GM12878 (cell line): ENCODE measurements at regions not wholly inside any gene's neighbourhood (a gene's known extent, or its start where the extent isn't known, plus 50 kb on each side); places are given as distances from the start of the nearest gene placed in this dataset.

Experiments
- ATAC-seq: fragments of 200-7000 bp; cut with Tn5 transposase; 3 replicates; pipeline ENCODE4 v1.9.1; 2020; ENCODE audit warnings: mild to moderate bottlenecking, moderate library complexity
- BruUV-seq: library from RNA; stranded (reverse); fragments of 400-500 nt; replicated peaks from 2 replicates; lab custom pipeline; 2021; lab: Mats Ljungman, UMichigan
- CTCF ChIA-PET: fragments of 300-600 bp; sonication (Branson Sonifier 250); formaldehyde crosslinking; extraction: SDS; loops from one replicate; lab custom pipeline; 2021; ENCODE audit warnings: inconsistent platforms; lab: Yijun Ruan, JAX
- POLR2A ChIA-PET: fragments of 350-600 bp; formaldehyde crosslinking; extraction: SDS; loops from one replicate; lab custom pipeline; 2021; ENCODE audit warnings: inconsistent platforms; lab: Charles Lee
- RAD21 ChIA-PET: fragments of 300-600 bp; sonication (Branson Sonifier 250); formaldehyde crosslinking; loops from one replicate; lab custom pipeline; 2023; ENCODE audit warnings: antibody characterized with exemption; ENCODE audit not compliant: unreplicated experiment; lab: Charles Lee
- SMC1A ChIA-PET: fragments of 300-600 bp; sonication (Branson Sonifier 250); formaldehyde crosslinking; loops from one replicate; lab custom pipeline; 2023; ENCODE audit not compliant: unreplicated experiment, uncharacterized antibody; lab: Charles Lee
- DNase-seq: peaks from one replicate; pipeline ENCODE4 v3.0.0-alpha.2; 2011; ENCODE audit warnings: low read depth, low spot score
- FAIRE-seq: peaks from 3 replicates; lab custom pipeline; 2011; peaks lifted over from hg19 to GRCh38; lab: Jason Lieb, UNC
- H2AFZ ChIP-seq: 2 replicates; pipeline ENCODE4 v1.6.0; 2011; ENCODE audit warnings: low read depth, low read length, control low read depth; ENCODE audit not compliant: control insufficient read depth
- H3K27ac ChIP-seq: 2 replicates; pipeline ENCODE4 v1.5.1; 2011; ENCODE audit warnings: control low read depth; ENCODE audit not compliant: control insufficient read depth, insufficient read depth
- H3K27me3 ChIP-seq, 2 experiments: replicated peaks in 1 of 2; 2 replicates each; pipeline versions ENCODE4 v1.6.0 to v1.6.1; 2011; ENCODE audit warnings: low read length in 1 of 2; ENCODE audit not compliant: control insufficient read depth in 2 of 2, insufficient read depth in 2 of 2
- H3K36me3 ChIP-seq, 2 experiments: 2 replicates each; pipeline ENCODE4 v1.5.1; 2011; ENCODE audit warnings: low read length in 1 of 2; ENCODE audit not compliant: control insufficient read depth in 2 of 2, insufficient read depth in 2 of 2
- H3K4me1 ChIP-seq: 2 replicates; pipeline ENCODE4 v1.6.1; 2011; ENCODE audit warnings: mild to moderate bottlenecking, low read length, moderate library complexity, mixed read lengths; ENCODE audit not compliant: control insufficient read depth, insufficient read depth
- H3K4me2 ChIP-seq: 2 replicates; pipeline ENCODE4 v1.6.0; 2011; ENCODE audit warnings: control low read depth; ENCODE audit not compliant: control insufficient read depth, insufficient read depth
- H3K4me3 ChIP-seq: fragments of 200-600 bp; sonication (generic); 2 replicates; pipeline ENCODE4 v1.5.1; 2016
- H3K79me2 ChIP-seq: 2 replicates; pipeline ENCODE4 v1.6.0; 2011; ENCODE audit warnings: low read length; ENCODE audit not compliant: control insufficient read depth, insufficient read depth
- H3K9ac ChIP-seq: 2 replicates; pipeline ENCODE4 v1.8.0; 2011; ENCODE audit warnings: low read length, control low read depth, mixed read lengths; ENCODE audit not compliant: control insufficient read depth, insufficient read depth
- H3K9me3 ChIP-seq: replicated peaks from 3 replicates; pipeline ENCODE4 v1.5.1; 2011; ENCODE audit warnings: mild to moderate bottlenecking, low read length; ENCODE audit not compliant: control insufficient read depth, insufficient read depth
- H4K20me1 ChIP-seq: 2 replicates; pipeline ENCODE4 v1.6.0; 2011; ENCODE audit not compliant: control insufficient read depth, insufficient read depth
- BACH1 ChIP-seq: fragments of 450-650 bp; IDR thresholded peaks from 2 replicates; pipeline ENCODE4 v1.6.1; 2017; ENCODE audit warnings: mild to moderate bottlenecking, borderline replicate concordance
- BRCA1 ChIP-seq: IDR thresholded peaks from 2 replicates; pipeline ENCODE4 v1.6.1; 2011; ENCODE audit warnings: low read depth, low read length, improper control_type of control experiment
- ESRRA ChIP-seq: IDR thresholded peaks from 2 replicates; pipeline ENCODE4 v1.6.1; 2012; ENCODE audit warnings: mild to moderate bottlenecking, low read length, improper control_type of control experiment
- FOXK2 ChIP-seq: fragments of 450-650 bp; IDR thresholded peaks from 2 replicates; pipeline ENCODE4 v1.6.1; 2017; ENCODE audit warnings: mild to moderate bottlenecking, moderate library complexity
- MYC ChIP-seq: IDR thresholded peaks from 2 replicates; pipeline ENCODE4 v1.6.1; 2011; ENCODE audit warnings: mild to moderate bottlenecking, low read length, moderate library complexity, inconsistent platforms; ENCODE audit not compliant: insufficient read depth, insufficient replicate concordance, insufficient read length, severe bottlenecking
- NR2C1 ChIP-seq: fragments of 450-650 bp; IDR thresholded peaks from 2 replicates; pipeline ENCODE4 v1.6.1; 2017; ENCODE audit warnings: antibody characterized with exemption, mild to moderate bottlenecking, moderate library complexity
- NRF1 ChIP-seq: conservative IDR thresholded peaks from 2 replicates; pipeline ENCODE4 v1.6.1; 2011; ENCODE audit warnings: mild to moderate bottlenecking, low read depth, low read length, improper control_type of control experiment
- POLR2AphosphoS2 ChIP-seq: IDR thresholded peaks from 2 replicates; pipeline ENCODE4 v1.6.1; 2011; ENCODE audit warnings: low read depth, mild to moderate bottlenecking, low read length, improper control_type of control experiment, moderate library complexity
- RAD21 ChIP-seq: IDR thresholded peaks from 2 replicates; pipeline ENCODE4 v1.6.1; 2011; ENCODE audit warnings: mild to moderate bottlenecking, low read depth, low read length, moderate library complexity; ENCODE audit not compliant: insufficient read depth
- RAD51 ChIP-seq: fragments of 450-650 bp; IDR thresholded peaks from 2 replicates; pipeline ENCODE4 v1.6.1; 2016; ENCODE audit warnings: moderate library complexity, mild to moderate bottlenecking, inconsistent platforms
- SPI1 ChIP-seq: IDR thresholded peaks from 2 replicates; pipeline ENCODE4 v1.6.1; 2011; ENCODE audit warnings: low read depth, mild to moderate bottlenecking, low read length, moderate library complexity, borderline replicate concordance; ENCODE audit not compliant: insufficient read depth
- ZNF274 ChIP-seq: IDR thresholded peaks from one replicate; pipeline ENCODE4 v1.8.0; 2011; ENCODE audit not compliant: insufficient read length, insufficient read depth
- ZNF384 ChIP-seq: IDR thresholded peaks from 2 replicates; pipeline ENCODE4 v1.6.1; 2012; ENCODE audit warnings: low read depth, mild to moderate bottlenecking, low read length, improper control_type of control experiment, borderline replicate concordance
- ZNF622 ChIP-seq: fragments of 450-650 bp; IDR thresholded peaks from 2 replicates; pipeline ENCODE4 v1.6.1; 2017; ENCODE audit warnings: mild to moderate bottlenecking, inconsistent platforms
- ZZZ3 ChIP-seq: IDR thresholded peaks from 2 replicates; pipeline ENCODE4 v1.6.1; 2011; ENCODE audit warnings: low read depth; ENCODE audit not compliant: control insufficient read depth, insufficient read length
- whole genome bisulfite sequencing: methylation state at CpG from one replicate; pipeline ENCODE4 v1.1.6; 2016; ENCODE audit warnings: low lambda C conversion rate; ENCODE audit not compliant: insufficient replicate concordance, insufficient coverage; ENCODE audit errors: missing lambda C conversion rate; 5-methylcytosine and 5-hydroxymethylcytosine counted together
- in situ Hi-C: fragments of 300-500 bp; cut with MboI; formaldehyde crosslinking; loops from 9 replicates; pipeline ENCODE4 v1.14.3; 2018; ENCODE audit warnings: mixed read lengths
- intact Hi-C: fragments of 100-400 bp; cut with micrococcal nuclease; formaldehyde crosslinking; loops from one replicate; pipeline ENCODE4 v1.14.2; 2022; ENCODE audit not compliant: unreplicated experiment
- TF ChIP-seq, protein P1 (sequence below): fragments of 450-650 bp; IDR thresholded peaks from 2 replicates; pipeline ENCODE4 v1.6.1; 2017; ENCODE audit warnings: mild to moderate bottlenecking
- TF ChIP-seq, protein P2 (sequence below): fragments of 450-650 bp; IDR thresholded peaks from 2 replicates; pipeline ENCODE4 v1.6.1; 2017; ENCODE audit warnings: mild to moderate bottlenecking, moderate library complexity

DNA sequence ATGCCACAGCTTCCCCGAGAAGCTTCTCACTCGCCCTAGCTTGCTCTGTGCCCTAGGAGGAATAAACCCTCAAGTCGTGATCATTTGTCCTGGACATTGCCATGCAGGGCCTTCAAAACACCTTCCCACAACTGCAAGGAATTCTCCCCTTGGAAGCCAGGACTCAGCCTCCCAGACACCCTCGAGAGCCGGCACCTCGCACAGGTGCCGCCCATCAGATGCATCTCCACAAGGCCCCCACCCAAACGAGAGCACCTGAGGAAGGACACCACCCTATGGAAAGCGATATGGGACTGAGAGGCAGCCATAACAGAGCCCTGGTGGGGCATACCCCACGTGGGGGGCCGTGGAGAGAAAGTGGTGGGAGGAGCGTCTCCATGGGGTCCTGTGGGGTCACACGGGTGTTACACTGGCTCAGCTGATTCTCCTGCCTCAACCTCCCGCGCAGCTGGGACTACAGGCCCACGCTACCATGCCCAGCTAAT, 77.6 kb upstream of the FOXK1 start (continued):
- TF ChIP-seq ZZZ3: no peak
- TF ChIP-seq BRCA1: no peak
- no peak for TF ChIP-seq POLR2AphosphoS2
- TF ChIP-seq NR2C1: no peak
- TF ChIP-seq ZNF274: no peak
- TF ChIP-seq NRF1: no peak

DNA sequence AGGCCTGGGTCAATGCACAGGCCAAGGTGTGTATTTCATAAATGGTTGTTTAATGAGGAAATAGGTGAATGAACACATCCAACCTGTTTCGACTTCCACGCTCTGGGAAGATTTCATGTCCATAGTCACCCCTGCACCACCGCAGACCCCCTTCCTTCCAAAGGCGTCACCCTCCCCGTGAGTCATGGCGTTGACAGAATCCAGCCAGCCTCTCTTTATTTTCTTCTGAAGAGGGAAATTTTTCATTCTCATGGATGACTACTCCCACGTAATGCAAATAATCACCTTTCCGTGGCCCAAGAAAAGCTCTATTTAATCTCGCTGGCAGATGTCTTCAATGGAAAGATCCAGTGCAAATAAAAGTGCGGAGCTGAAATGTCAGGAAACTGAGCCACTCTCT, 75.3 kb upstream of the FOXK1 start:
- H3K9me3 ChIP-seq: no peaks in the 10 kb centered on the region
- no peaks in the 10 kb centered on the region for H3K36me3 ChIP-seq
- CTCF ChIA-PET: no interaction called here
- no peaks in the 10 kb centered on the region for H3K27me3 ChIP-seq
- H3K4me1 ChIP-seq: no peaks in the 10 kb centered on the region
- H3K4me3 ChIP-seq: no peak overlapping the region
- no peaks in the 10 kb centered on the region for H4K20me1 ChIP-seq
- H3K9ac ChIP-seq: no peak overlapping the region
- TF ChIP-seq SPI1 (no peak), MYC (no peak), RAD51 (no peak), ZNF622 (no peak), BACH1 (no peak), ESRRA (no peak), ZNF384 (no peak), RAD21 (no peak), FOXK2 (no peak)
- TF ChIP-seq, protein P1, sequence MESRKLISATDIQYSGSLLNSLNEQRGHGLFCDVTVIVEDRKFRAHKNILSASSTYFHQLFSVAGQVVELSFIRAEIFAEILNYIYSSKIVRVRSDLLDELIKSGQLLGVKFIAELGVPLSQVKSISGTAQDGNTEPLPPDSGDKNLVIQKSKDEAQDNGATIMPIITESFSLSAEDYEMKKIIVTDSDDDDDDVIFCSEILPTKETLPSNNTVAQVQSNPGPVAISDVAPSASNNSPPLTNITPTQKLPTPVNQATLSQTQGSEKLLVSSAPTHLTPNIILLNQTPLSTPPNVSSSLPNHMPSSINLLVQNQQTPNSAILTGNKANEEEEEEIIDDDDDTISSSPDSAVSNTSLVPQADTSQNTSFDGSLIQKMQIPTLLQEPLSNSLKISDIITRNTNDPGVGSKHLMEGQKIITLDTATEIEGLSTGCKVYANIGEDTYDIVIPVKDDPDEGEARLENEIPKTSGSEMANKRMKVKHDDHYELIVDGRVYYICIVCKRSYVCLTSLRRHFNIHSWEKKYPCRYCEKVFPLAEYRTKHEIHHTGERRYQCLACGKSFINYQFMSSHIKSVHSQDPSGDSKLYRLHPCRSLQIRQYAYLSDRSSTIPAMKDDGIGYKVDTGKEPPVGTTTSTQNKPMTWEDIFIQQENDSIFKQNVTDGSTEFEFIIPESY: no peak
- TF ChIP-seq, protein P2, sequence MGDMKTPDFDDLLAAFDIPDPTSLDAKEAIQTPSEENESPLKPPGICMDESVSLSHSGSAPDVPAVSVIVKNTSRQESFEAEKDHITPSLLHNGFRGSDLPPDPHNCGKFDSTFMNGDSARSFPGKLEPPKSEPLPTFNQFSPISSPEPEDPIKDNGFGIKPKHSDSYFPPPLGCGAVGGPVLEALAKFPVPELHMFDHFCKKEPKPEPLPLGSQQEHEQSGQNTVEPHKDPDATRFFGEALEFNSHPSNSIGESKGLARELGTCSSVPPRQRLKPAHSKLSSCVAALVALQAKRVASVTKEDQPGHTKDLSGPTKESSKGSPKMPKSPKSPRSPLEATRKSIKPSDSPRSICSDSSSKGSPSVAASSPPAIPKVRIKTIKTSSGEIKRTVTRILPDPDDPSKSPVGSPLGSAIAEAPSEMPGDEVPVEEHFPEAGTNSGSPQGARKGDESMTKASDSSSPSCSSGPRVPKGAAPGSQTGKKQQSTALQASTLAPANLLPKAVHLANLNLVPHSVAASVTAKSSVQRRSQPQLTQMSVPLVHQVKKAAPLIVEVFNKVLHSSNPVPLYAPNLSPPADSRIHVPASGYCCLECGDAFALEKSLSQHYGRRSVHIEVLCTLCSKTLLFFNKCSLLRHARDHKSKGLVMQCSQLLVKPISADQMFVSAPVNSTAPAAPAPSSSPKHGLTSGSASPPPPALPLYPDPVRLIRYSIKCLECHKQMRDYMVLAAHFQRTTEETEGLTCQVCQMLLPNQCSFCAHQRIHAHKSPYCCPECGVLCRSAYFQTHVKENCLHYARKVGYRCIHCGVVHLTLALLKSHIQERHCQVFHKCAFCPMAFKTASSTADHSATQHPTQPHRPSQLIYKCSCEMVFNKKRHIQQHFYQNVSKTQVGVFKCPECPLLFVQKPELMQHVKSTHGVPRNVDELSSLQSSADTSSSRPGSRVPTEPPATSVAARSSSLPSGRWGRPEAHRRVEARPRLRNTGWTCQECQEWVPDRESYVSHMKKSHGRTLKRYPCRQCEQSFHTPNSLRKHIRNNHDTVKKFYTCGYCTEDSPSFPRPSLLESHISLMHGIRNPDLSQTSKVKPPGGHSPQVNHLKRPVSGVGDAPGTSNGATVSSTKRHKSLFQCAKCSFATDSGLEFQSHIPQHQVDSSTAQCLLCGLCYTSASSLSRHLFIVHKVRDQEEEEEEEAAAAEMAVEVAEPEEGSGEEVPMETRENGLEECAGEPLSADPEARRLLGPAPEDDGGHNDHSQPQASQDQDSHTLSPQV: no peak
- TF ChIP-seq, all 136 proteins: peak for 0
- ATAC-seq (no peak), DNase-seq (no peak), FAIRE-seq (no peak)
- H3K27ac ChIP-seq: no peak overlapping the region
- no peak overlapping the region for H2AFZ ChIP-seq
- in situ Hi-C loops: loop anchor here (25.0 kb wide), 1 partner anchor 481 kb away; no protein-coding TSS in a partner anchor
- H3K79me2 ChIP-seq: no peaks in the 10 kb centered on the region
- intact Hi-C loops: no loop called here
- ChIA-PET POLR2A (no interaction called here), RAD21 (no interaction called here), SMC1A (no interaction called here)
- H3K4me2 ChIP-seq: no peak overlapping the region
- 62% methylated on average over 10 of the region's 10 CpGs for WGBS
- no TSS peak for BruUV-seq
